Gastrocnemius medialis (tissue), 4 donors: ENCODE measurements at regions not wholly inside any gene's neighbourhood (a gene's known extent, or its start where the extent isn't known, plus 50 kb on each side); places are given as distances from the start of the nearest gene placed in this dataset.

Experiments
- ATAC-seq, 2 donors: fragments of 150-250 bp; one replicate each; pipeline ENCODE4 v1.9.1; 2016
- DNase-seq, 2 donors: peaks; one replicate each; pipeline ENCODE4 v3.0.0-alpha.2; 2019
- H3K27ac ChIP-seq, 4 donors: fragments of 200-600 bp; sonication (generic); 1 replicate in 1 of 4; 2 replicates in 3 of 4; pipeline ENCODE4 v1.5.1; 2016 to 2018; ENCODE audit warnings: mild to moderate bottlenecking in 2 of 4, moderate library complexity in 1 of 4
- H3K27me3 ChIP-seq, 3 donors: fragments of 200-600 bp; sonication (generic) in 2 of 3; 1 replicate in 1 of 3; 2 replicates in 2 of 3; pipeline versions ENCODE4 v1.5.1 to v1.6.0; 2016 to 2019; ENCODE audit warnings: mild to moderate bottlenecking in 1 of 3, moderate library complexity in 1 of 3
- H3K36me3 ChIP-seq, 2 donors: fragments of 200-600 bp; sonication (generic) in 1 of 2; one replicate each; pipeline ENCODE4 v1.5.1; 2017 to 2018
- H3K4me1 ChIP-seq, 2 donors: fragments of 200-600 bp; sonication (generic) in 1 of 2; one replicate each; pipeline ENCODE4 v1.5.1; 2016 to 2017; ENCODE audit warnings: mild to moderate bottlenecking in 2 of 2
- H3K4me3 ChIP-seq, 4 donors: fragments of 200-600 bp; sonication (generic) in 3 of 4; 1 replicate in 1 of 4; 2 replicates in 3 of 4; pipeline ENCODE4 v1.5.1; 2016 to 2019; ENCODE audit warnings: mild to moderate bottlenecking in 2 of 4
- H3K9me3 ChIP-seq, 3 donors: fragments of 200-600 bp; sonication (generic) in 2 of 3; 1 replicate in 1 of 3; 2 replicates in 2 of 3; pipeline ENCODE4 v1.5.1; 2016 to 2019
- POLR2A ChIP-seq, 2 donors: fragments of 450-650 bp; IDR thresholded peaks; one replicate each; pipeline ENCODE4 v1.6.1; 2017; ENCODE audit warnings: antibody characterized with exemption in 2 of 2, mild to moderate bottlenecking in 2 of 2, moderate library complexity in 2 of 2
- in situ Hi-C, 4 donors: fragments of 200-750 bp; cut with MboI; loops; one replicate each; pipeline versions ENCODE4 v1.15.0 to v1.8.0; 2017; ENCODE audit warnings: low sequenced_read_pairs in 4 of 4
- intact Hi-C: fragments of 100-400 bp; cut with DNase I; formaldehyde crosslinking; loops from one replicate; pipeline ENCODE4 v1.15.1; 2023; ENCODE audit warnings: low total_unique reads
- TF ChIP-seq, protein P1 (sequence below), 5 experiments: fragments of 450-650 bp in 3 of 5; fragments of 200-600 bp in 2 of 5; sonication (generic) in 2 of 5; IDR thresholded peaks in 4 of 5; conservative IDR thresholded peaks in 1 of 5; 1 replicate in 4 of 5; 2 replicates in 1 of 5; pipeline ENCODE4 v1.5.1; 2016 to 2019; ENCODE audit warnings: antibody characterized with exemption in 5 of 5, mild to moderate bottlenecking in 3 of 5, moderate library complexity in 3 of 5

GRCh38 chr2:133900909-133901308 lies 332.6 kb upstream of the NCKAP5 start:
- in situ Hi-C loops: no loop called here
- no peaks in the 10 kb centered on the region for H3K9me3 ChIP-seq

GRCh38 chr2:133906396-133906795 lies 338.1 kb upstream of the NCKAP5 start:
- intact Hi-C loops (no loop called here), in situ Hi-C loops (no loop called here)

More at GRCh38 chr2:133900909-133901308, 332.6 kb upstream of the NCKAP5 start:
- no peaks in the 10 kb centered on the region for H3K36me3 ChIP-seq
- no peak overlapping the region for H3K27ac ChIP-seq
- no peak for DNase-seq
- H3K4me1 ChIP-seq: no peaks in the 10 kb centered on the region
- intact Hi-C loops: no loop called here
- no peak for ATAC-seq
- H3K27me3 ChIP-seq: peaks cover 0 to 3% (median 0%) of the 10 kb centered on the region in 3 donors
- no peak overlapping the region for H3K4me3 ChIP-seq
- TF ChIP-seq, protein P1, sequence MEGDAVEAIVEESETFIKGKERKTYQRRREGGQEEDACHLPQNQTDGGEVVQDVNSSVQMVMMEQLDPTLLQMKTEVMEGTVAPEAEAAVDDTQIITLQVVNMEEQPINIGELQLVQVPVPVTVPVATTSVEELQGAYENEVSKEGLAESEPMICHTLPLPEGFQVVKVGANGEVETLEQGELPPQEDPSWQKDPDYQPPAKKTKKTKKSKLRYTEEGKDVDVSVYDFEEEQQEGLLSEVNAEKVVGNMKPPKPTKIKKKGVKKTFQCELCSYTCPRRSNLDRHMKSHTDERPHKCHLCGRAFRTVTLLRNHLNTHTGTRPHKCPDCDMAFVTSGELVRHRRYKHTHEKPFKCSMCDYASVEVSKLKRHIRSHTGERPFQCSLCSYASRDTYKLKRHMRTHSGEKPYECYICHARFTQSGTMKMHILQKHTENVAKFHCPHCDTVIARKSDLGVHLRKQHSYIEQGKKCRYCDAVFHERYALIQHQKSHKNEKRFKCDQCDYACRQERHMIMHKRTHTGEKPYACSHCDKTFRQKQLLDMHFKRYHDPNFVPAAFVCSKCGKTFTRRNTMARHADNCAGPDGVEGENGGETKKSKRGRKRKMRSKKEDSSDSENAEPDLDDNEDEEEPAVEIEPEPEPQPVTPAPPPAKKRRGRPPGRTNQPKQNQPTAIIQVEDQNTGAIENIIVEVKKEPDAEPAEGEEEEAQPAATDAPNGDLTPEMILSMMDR (IDR thresholded peaks at IDR 0.05 in 4 of 5, conservative IDR thresholded peaks at IDR 0.05 in 1 of 5): no peak
- TF ChIP-seq POLR2A (IDR thresholded peaks at IDR 0.05): no peak

DNA sequence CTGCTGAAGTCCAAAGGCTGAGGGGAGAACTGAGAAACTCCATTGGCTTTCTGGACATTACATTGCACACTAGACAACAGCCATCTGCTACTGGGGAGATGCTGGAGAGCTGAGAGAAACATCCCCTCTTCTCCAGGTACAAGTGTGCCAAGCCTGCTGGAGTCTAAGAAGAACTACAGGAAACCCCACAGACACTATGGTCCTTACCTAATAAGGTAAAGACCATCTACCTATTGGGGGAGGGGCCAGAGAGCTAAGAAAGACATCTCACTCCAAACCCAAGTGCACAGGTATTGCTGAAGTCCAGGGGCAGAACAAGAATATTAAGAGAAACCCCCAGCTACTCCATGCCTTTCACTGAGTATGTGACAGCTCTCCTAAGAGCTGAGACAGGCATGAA lies 338.7 kb upstream of the NCKAP5 start:
- in situ Hi-C loops (no loop called here), intact Hi-C loops (no loop called here)
- H3K27ac ChIP-seq: no peak overlapping the region
- H3K4me1 ChIP-seq: no peaks in the 10 kb centered on the region
- H3K4me3 ChIP-seq: no peak overlapping the region
- no peaks in the 10 kb centered on the region for H3K36me3 ChIP-seq
- ATAC-seq: no peak
- H3K9me3 ChIP-seq: no peaks in the 10 kb centered on the region
- no peak for DNase-seq
- peaks cover 0 to 3% (median 0%) of the 10 kb centered on the region in 3 donors for H3K27me3 ChIP-seq
- TF ChIP-seq, protein P1 (IDR thresholded peaks at IDR 0.05 in 4 of 5, conservative IDR thresholded peaks at IDR 0.05 in 1 of 5): no peak
- no peak for TF ChIP-seq POLR2A (IDR thresholded peaks at IDR 0.05)

More at GRCh38 chr2:133906396-133906795, 338.1 kb upstream of the NCKAP5 start:
- ATAC-seq (no peak), DNase-seq (no peak)
- TF ChIP-seq, protein P1 (IDR thresholded peaks at IDR 0.05 in 4 of 5, conservative IDR thresholded peaks at IDR 0.05 in 1 of 5): no peak
- TF ChIP-seq POLR2A (IDR thresholded peaks at IDR 0.05): no peak
- Histone ChIP-seq H3K9me3 (no peaks in the 10 kb centered on the region), H3K4me3 (no peak overlapping the region), H3K27ac (no peak overlapping the region), H3K27me3 (peaks cover 0 to 3% (median 0%) of the 10 kb centered on the region in 3 donors), H3K36me3 (no peaks in the 10 kb centered on the region), H3K4me1 (no peaks in the 10 kb centered on the region)

DNA sequence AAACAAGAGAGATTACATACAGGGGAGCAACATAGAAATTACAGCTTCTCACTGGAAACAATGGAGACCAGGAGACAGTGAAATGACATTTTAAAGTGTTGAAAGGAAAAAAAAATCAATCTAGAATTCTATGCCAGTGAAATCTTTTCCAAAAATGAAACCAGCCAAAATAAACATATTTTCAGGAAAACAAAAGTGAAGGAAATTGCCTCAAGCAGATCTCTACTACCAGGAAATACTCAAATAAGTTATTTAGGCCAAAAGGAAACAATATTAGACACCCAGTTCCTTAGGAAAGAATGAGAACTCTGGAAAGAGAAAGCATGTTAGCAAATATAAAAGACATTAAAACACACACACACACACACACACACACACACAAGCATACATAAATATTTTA lies 339.9 kb upstream of the NCKAP5 start:
- H3K27ac ChIP-seq: no peak overlapping the region
- H3K4me1 ChIP-seq: no peaks in the 10 kb centered on the region
- DNase-seq (no peak), ATAC-seq (no peak)
- intact Hi-C loops: no loop called here
- TF ChIP-seq POLR2A (IDR thresholded peaks at IDR 0.05): no peak
- TF ChIP-seq, protein P1 (IDR thresholded peaks at IDR 0.05 in 4 of 5, conservative IDR thresholded peaks at IDR 0.05 in 1 of 5): no peak
- no peak overlapping the region for H3K4me3 ChIP-seq
- H3K36me3 ChIP-seq: no peaks in the 10 kb centered on the region
- in situ Hi-C loops: no loop called here
- no peaks in the 10 kb centered on the region for H3K9me3 ChIP-seq
- H3K27me3 ChIP-seq: peaks cover 0 to 3% (median 0%) of the 10 kb centered on the region in 3 donors

- TF ChIP-seq, protein P1 (IDR thresholded peaks at IDR 0.05 in 4 of 5, conservative IDR thresholded peaks at IDR 0.05 in 1 of 5): no peak
- TF ChIP-seq POLR2A (IDR thresholded peaks at IDR 0.05): no peak
- Histone ChIP-seq H3K9me3 (no peaks in the 10 kb centered on the region), H3K27ac (no peak overlapping the region), H3K36me3 (no peaks in the 10 kb centered on the region), H3K4me1 (no peaks in the 10 kb centered on the region), H3K27me3 (no peaks in the 10 kb centered on the region), H3K4me3 (no peak overlapping the region)
- DNase-seq (no peak), ATAC-seq (no peak)
- intact Hi-C loops (no loop called here), in situ Hi-C loops (no loop called here)
Measured at GRCh38 chr2:133918141-133918540, 335.7 kb upstream of the MGAT5 start.
